Limb (tissue), 2 donors: ENCODE measurements at regions not wholly inside any gene's neighbourhood (a gene's known extent, or its start where the extent isn't known, plus 50 kb on each side); places are given as distances from the start of the nearest gene placed in this dataset.

Source experiments
- DNase-seq, 2 donors: peaks; one replicate each; pipeline ENCODE4 v3.0.0-alpha.2; 2016; ENCODE audit errors: extremely low spot score in 2 of 2

- DNase-seq = no peak
Measured at GRCh38 chrX:15916704-15917084, 62.1 kb upstream of the AP1S2 start.

GRCh38 chrX:15915959-15916703 is 61.5 kb upstream of the AP1S2 start:
- no peak for DNase-seq

- DNase-seq = no peak
Measured at GRCh38 chrX:15914486-15914885, 59.9 kb upstream of the AP1S2 start.

DNA sequence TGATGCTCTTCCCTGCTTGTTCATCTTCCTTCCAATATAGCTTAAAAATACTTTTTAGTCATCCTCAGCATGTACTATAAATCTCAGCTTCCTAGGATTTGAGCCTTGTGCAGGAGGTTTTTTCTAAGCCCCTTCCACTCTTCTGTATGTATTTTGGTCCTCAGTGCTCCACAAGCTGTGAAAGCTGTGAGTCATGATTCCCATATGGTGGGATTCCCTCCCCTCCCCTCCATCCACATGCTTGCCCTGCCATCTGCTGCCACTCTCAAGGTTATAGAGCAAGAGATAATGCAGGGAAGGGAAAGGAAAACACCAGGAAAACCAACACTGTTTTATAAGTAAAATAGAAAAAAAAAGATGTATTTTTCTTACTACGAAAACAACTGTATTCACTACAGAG is 58.5 kb upstream of the AP1S2 start:
- DNase-seq = no peak

GRCh38 chrX:15911734-15912550 is 57.3 kb upstream of the AP1S2 start:
- no peak for DNase-seq

GRCh38 chrX:15909605-15910004 is 55.0 kb upstream of the AP1S2 start:
- no peak for DNase-seq

DNA sequence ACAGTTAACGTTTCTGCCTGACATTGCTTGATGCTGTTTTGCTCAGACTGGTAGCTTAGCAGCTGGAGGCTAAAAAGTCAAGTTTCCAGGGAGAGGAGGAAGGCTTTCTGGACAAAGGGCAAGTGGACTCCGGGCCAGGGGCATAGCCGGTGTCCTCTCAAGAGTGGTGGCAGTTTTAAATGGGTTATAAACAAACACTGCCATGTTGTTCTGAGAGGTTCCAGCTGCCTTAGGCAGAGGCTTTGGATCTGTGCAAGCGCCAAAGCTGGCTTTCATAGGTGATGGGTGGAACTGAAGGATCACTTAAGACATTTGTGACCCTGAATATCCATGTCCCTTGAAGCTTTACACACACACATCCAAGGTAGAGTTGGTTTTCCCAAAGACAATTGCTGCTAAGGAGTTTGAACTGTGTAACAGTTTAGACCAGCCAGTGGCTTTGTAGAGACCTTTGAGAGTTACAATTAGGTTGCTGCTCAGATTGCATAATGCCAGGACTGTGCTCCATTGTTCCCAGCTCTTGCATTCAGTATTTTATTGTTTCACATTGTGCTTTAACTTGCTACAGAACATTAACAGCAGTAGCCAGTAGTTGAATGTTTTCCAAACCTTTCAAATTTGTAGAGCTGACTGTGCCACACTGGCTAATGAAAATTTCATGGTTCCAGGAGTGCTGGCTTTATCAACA is 54.1 kb upstream of the AP1S2 start:
- no peak for DNase-seq

- no peak for DNase-seq
Measured at GRCh38 chrX:15906041-15906943, 51.7 kb upstream of the AP1S2 start.
